Hepatocyte (in vitro differentiated cells): ENCODE measurements at regions not wholly inside any gene's neighbourhood (a gene's known extent, or its start where the extent isn't known, plus 50 kb on each side); places are given as distances from the start of the nearest gene placed in this dataset.

Source experiments
- EZH2 ChIP-seq: fragments of 200-600 bp; sonication (generic); IDR thresholded peaks from 2 replicates; pipeline ENCODE4 v1.6.1; 2016; ENCODE audit warnings: antibody characterized with exemption, mild to moderate bottlenecking, borderline replicate concordance
- TF ChIP-seq, protein P1 (sequence below): fragments of 200-600 bp; sonication (generic); IDR thresholded peaks from 2 replicates; pipeline ENCODE4 v1.5.1; 2016; ENCODE audit warnings: antibody characterized with exemption, mild to moderate bottlenecking; ENCODE audit not compliant: poor library complexity

DNA sequence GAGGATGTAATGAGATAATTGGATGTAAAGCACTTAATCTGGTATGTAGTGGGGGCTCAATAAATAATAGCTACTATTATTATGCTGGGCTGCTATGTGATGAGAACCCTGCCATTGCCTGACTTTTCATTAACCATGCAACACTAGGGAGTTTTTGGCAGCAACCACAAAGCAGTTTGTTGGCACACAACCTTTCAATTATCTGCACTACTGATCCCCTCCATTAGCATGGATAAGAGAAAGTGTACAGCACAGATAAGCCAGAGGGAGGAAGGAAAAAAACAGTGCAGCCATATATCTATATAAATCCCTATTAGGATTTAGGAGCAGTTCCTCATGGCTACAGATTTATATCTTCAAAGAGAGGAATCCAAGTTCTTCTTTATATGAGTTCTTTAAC, 498.5 kb downstream of the NUF2 start:
- TF ChIP-seq, protein P1, sequence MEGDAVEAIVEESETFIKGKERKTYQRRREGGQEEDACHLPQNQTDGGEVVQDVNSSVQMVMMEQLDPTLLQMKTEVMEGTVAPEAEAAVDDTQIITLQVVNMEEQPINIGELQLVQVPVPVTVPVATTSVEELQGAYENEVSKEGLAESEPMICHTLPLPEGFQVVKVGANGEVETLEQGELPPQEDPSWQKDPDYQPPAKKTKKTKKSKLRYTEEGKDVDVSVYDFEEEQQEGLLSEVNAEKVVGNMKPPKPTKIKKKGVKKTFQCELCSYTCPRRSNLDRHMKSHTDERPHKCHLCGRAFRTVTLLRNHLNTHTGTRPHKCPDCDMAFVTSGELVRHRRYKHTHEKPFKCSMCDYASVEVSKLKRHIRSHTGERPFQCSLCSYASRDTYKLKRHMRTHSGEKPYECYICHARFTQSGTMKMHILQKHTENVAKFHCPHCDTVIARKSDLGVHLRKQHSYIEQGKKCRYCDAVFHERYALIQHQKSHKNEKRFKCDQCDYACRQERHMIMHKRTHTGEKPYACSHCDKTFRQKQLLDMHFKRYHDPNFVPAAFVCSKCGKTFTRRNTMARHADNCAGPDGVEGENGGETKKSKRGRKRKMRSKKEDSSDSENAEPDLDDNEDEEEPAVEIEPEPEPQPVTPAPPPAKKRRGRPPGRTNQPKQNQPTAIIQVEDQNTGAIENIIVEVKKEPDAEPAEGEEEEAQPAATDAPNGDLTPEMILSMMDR, result no peak
- no peak for TF ChIP-seq EZH2
